HUES6 (cell line): ENCODE measurements at regions not wholly inside any gene's neighbourhood (a gene's known extent, or its start where the extent isn't known, plus 50 kb on each side); places are given as distances from the start of the nearest gene placed in this dataset.

ENCODE experiments used
- H3K27ac ChIP-seq: 2 replicates; pipeline ENCODE4 v1.7.0; 2013; ENCODE audit warnings: low read depth, mild to moderate bottlenecking, low read length, inconsistent platforms
- H3K27me3 ChIP-seq: 2 replicates; pipeline ENCODE4 v1.6.1; 2013; ENCODE audit warnings: low read length; ENCODE audit not compliant: control insufficient read depth, insufficient read depth
- H3K36me3 ChIP-seq: 2 replicates; pipeline ENCODE4 v1.6.1; 2013; ENCODE audit warnings: low read length; ENCODE audit not compliant: control insufficient read depth, insufficient read depth
- H3K4me1 ChIP-seq: 2 replicates; pipeline ENCODE4 v1.6.1; 2013; ENCODE audit warnings: low read length; ENCODE audit not compliant: control insufficient read depth, insufficient read depth
- H3K4me3 ChIP-seq: 2 replicates; pipeline ENCODE4 v1.5.1; 2013; ENCODE audit warnings: low read depth, low read length
- H3K9ac ChIP-seq: one replicate; pipeline ENCODE4 v1.6.1; 2013; ENCODE audit warnings: mild to moderate bottlenecking, low read length
- H3K9me3 ChIP-seq: 2 replicates; pipeline ENCODE4 v1.6.1; 2013; ENCODE audit warnings: low read depth, low read length; ENCODE audit not compliant: control insufficient read depth, insufficient read depth

DNA sequence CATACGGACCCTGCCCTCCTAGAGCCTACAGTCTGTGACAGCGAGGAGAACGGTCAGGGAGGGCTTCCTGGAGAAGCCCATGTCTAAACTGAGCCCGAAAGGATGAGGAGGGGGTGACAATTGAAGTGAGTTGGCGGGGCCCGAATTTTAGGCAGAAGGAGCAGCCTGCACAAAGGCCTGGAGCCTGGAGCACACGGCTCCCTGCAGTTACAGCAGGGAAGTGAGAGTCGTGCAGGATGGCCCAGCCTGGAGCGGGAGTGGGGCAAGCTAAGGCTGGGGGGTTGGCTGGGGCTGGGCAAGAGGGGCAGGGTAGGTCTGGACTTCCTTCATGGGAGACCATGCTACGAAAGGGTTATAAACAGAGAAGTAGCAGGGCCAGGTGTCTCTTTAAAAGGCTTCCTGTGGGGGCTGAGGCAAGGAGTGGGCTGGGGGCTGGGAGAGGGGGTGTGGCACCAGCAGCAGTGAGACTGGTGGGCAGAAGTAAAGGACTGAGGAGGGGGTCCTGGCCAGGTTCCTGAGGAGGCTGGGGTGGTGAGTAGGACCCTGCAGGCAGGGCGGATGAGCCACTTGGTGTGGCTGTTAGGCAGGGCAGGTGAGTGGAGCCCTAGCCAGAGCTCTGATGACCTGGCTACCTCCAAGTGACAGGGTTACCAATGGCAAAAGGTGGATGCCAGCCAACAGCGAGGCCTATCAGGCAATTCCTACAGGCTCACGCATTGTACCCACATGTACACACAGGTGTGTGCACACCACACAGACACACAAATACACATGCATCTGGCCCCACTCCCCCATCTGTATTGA is 119.2 kb downstream of the MRPL14 start:
- Histone ChIP-seq H3K36me3 (no peaks in the 10 kb centered on the region), H3K27me3 (peaks cover 21% of the 10 kb centered on the region; the same call in 1 of the 2 replicates), H3K4me3 (no peak overlapping the region), H3K27ac (no peak overlapping the region), H3K9me3 (no peaks in the 10 kb centered on the region), H3K9ac (no peak overlapping the region), H3K4me1 (peaks cover 49% of the 10 kb centered on the region)

DNA sequence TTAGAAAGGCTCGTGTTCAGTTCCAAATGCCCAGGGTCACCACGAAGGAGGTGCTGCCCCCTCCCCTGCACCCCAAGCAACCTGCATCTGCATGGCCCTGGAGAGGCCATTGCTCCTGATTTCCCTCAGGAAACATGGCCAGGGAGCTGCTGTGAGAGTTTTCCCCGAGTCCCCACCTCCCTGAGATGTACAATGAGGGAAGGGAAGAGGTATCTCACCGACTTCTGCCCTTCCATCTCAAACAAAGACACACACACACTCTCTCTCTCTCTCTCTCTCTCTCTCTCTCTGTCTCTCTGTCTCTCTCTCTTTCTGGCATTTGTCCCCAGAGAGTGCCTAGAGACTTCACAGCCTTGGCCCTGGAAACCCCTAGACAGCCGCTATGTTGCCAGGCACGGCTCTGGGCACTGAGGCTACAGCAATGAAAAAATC is 120.4 kb downstream of the MRPL14 start:
- H3K9ac ChIP-seq: no peak overlapping the region
- no peaks in the 10 kb centered on the region for H3K36me3 ChIP-seq
- H3K9me3 ChIP-seq: no peaks in the 10 kb centered on the region
- H3K27ac ChIP-seq: no peak overlapping the region
- H3K27me3 ChIP-seq: peaks cover 22% of the 10 kb centered on the region; the same call in 1 of the 2 replicates
- peaks cover 50% of the 10 kb centered on the region for H3K4me1 ChIP-seq
- no peak overlapping the region for H3K4me3 ChIP-seq

DNA sequence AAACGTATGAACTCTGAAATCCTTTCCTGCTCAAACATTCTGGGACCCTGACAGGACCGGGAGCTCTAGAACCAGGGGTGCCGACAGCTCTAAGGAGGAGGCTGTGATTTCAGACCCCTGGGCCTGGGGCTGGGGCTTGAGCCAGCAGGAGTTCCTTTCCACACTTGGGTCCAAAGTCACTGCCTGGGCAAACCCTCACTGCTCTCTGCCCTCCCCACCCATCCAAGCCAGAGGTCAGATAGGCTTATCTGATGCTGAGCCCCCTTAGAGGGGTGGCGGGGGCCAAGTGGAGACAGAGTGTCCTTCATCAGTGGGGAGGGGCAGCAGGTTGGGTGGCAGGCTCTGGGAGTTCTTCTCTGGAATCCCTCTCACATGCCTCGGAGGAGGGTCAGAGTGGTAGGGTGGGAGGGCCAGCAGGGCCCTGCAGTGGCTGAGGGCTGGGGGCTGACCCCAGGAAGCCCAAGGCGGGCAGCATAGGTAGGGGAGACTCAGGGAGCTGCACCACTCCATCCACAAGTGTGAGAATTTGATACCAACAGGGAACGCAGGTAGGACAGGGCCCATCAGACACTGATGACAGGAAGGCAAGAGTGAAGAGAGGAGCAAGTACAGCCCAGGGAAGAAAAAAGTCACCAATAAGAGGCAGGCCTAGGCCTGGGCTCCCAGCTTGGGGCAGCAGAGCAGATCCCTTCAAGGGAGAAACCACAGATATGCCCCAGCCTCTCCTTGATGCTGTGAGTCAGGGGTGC is 121.0 kb downstream of the MRPL14 start:
- Histone ChIP-seq H3K9ac (no peak overlapping the region), H3K27ac (no peak overlapping the region), H3K4me3 (no peak overlapping the region), H3K4me1 (peaks cover 55% of the 10 kb centered on the region), H3K27me3 (peaks cover 22% of the 10 kb centered on the region; the same call in 1 of the 2 replicates), H3K36me3 (no peaks in the 10 kb centered on the region), H3K9me3 (no peaks in the 10 kb centered on the region)

DNA sequence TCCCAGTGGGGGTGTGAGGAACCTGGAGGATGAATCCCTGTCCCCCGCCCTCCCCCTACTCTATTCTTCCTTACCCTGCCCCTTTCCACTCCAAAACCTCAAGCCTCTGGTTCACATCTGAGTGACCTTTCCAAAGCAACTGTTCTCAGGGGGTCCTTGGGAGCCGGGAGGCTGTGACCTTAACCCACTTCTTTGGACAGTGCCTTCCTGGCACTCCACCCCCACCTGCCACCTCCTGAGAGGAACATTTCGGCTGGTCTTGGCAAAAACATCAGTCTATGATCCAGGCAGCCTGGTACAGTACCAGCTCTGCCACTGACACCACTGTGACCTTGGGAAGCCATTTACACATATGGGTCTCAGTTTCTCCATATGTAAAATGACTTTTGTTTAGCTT is 121.7 kb downstream of the MRPL14 start:
- H3K27ac ChIP-seq: no peak overlapping the region
- H3K4me3 ChIP-seq: no peak overlapping the region
- peaks cover 22% of the 10 kb centered on the region; the same call in 1 of the 2 replicates for H3K27me3 ChIP-seq
- peaks cover 61% of the 10 kb centered on the region for H3K4me1 ChIP-seq
- H3K36me3 ChIP-seq: no peaks in the 10 kb centered on the region
- H3K9me3 ChIP-seq: no peaks in the 10 kb centered on the region
- H3K9ac ChIP-seq: no peak overlapping the region

DNA sequence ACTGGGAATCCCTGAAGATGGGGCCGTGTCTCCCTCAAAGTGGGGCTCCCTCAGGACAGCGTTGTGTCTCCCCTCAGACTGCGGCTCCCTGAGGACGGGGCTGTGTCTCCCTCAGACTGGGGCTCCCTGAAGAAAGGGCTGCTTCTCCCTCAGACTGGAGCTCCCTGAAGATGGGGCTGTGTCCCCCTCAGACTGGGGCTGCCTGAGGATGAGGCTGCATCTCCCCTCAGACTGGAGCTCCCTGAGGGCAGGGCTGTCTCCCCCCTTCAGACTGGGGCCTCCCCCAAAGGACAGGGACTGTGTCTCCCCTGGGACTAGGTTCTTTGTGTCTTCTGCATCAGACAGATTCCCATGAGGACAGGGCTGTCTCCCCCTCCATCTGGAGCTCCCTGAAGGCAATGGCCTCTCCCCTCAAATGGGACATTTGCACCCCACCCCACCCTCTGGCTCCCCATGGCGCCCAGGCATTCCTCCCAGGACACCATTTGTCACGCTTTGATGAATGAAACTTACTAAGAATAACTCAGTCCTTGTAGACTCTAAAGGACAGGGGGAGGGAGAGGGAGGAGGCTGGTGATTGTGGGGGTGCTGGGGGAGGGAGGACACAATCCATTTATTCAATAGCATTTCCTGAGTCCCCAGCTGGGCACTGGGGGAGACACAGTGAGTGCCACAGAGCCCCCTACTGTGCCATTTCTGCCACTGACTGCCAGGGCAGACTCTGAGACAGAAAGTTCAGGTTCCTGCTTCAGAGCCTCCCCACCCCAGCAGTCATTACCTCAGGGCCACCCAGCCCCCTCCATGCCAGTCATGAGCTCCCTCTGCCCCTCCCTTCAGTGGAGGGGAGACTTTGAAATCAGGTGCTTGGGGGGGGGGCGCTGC is 122.4 kb downstream of the MRPL14 start:
- H3K4me3 ChIP-seq: no peak overlapping the region
- no peaks in the 10 kb centered on the region for H3K36me3 ChIP-seq
- H3K4me1 ChIP-seq: peaks cover 67% of the 10 kb centered on the region
- H3K9me3 ChIP-seq: no peaks in the 10 kb centered on the region
- peak overlapping the region; percentile 29 for H3K9ac ChIP-seq
- H3K27ac ChIP-seq: no peak overlapping the region
- peaks cover 20% of the 10 kb centered on the region; the same call in 1 of the 2 replicates for H3K27me3 ChIP-seq

DNA sequence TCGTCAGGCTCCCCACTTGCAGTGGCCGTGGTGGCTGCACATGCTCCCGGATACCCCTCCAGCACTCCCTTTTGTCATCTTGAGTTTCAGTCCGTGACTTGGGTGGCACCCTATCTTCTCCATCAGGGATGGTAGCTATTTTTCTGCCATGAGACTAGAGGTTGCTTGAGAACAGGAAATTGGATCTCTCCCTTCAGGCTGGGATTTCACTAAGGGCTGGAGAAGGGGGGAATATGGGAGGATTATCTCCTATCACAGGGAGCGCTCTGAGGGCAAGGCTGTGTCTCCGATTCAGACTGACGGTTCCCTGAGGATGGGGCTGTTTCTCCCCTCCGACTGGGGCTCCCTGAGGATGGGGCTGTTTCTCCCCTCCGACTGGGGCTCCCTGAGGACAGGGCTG is 123.1 kb downstream of the MRPL14 start:
- no peak overlapping the region for H3K4me3 ChIP-seq
- peak overlapping the region; percentile 29 for H3K9ac ChIP-seq
- H3K27ac ChIP-seq: no peak overlapping the region
- no peaks in the 10 kb centered on the region for H3K36me3 ChIP-seq
- H3K4me1 ChIP-seq: peaks cover 70% of the 10 kb centered on the region
- peaks cover 19% of the 10 kb centered on the region; the same call in 1 of the 2 replicates for H3K27me3 ChIP-seq
- H3K9me3 ChIP-seq: no peaks in the 10 kb centered on the region

DNA sequence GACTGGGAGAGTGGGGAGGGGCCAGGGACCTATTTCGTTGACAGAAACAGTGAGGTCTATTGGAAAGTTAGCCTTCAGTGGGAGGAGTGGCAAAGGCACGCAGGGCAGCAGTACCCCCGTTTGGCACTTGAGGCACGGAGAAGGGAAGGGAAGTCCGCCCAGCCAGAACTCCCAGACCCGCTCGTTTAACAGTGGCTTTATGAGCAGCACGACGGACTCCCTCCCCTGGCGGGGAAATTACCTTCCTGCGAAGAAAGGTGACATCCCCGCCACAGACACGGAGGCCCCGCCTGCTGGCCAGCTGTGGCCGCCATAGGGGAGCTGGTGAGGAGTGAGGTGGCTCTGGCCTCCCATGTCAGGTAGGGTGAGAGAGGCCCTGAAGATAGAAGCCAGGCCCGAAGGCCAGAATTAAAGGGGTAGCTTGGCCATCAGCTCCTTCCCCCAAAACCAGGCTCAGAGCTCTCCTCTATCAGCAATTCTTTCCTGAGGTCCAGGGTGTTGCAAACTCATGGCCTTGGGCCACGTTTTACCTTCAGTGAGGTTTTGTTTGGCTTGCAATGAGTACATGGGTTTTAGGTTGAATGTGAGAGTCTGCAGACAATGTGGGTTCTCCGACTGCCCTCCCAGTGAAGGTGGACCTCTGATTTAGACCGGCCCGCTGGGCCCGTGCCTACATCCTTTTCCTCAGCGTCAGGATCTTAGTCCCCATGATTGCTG is 123.7 kb downstream of the MRPL14 start:
- H3K4me1 ChIP-seq: peaks cover 66% of the 10 kb centered on the region
- H3K36me3 ChIP-seq: no peaks in the 10 kb centered on the region
- peak overlapping the region; percentile 31 for H3K4me3 ChIP-seq
- peak overlapping the region; percentile 78 for H3K9ac ChIP-seq
- H3K27me3 ChIP-seq: peaks cover 19% of the 10 kb centered on the region; the same call in 1 of the 2 replicates
- H3K27ac ChIP-seq: peak overlapping the region; percentile 62; the same call in 1 of the 2 replicates
- no peaks in the 10 kb centered on the region for H3K9me3 ChIP-seq

DNA sequence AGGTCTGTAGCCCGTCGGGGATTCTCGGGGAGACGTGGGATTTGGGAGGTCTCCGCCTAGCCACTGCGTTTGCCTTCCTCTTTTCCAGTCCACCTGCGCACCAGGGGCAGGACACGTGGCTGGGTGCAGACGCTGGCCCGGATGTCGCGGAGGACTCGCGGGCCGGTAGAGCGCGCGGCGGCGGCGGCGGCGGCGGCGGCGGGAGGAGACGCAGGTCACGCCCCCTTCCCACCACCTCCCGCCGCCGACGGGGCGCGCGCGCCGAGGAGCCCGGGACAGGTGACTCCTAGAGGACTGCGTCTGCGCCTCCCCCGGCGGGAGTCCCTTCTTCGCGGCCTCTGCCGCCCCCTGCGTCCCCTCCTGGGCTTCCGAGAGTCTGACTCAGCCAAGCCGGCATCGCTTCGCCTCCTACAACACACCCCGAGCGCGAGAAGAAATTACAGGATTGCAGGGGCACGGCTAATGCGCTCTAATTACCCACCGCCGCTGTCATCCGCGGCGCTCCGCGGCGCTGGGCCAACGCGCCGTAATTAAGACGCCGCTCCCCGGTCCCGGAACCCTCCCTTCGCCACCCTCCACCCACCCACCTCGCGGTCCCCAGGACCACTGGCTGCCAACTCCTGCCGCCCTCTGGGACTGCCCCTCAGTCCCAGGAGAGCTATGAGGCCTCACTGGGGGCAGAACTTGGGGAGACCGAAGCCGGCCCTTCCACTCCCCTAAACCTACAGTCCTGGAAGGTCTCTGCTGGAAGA is 124.5 kb downstream of the MRPL14 start:
- Histone ChIP-seq H3K4me1 (peaks cover 60% of the 10 kb centered on the region), H3K4me3 (peak overlapping the region; percentile 31), H3K9me3 (no peaks in the 10 kb centered on the region), H3K36me3 (no peaks in the 10 kb centered on the region), H3K27me3 (peaks cover 19% of the 10 kb centered on the region; the same call in 1 of the 2 replicates), H3K27ac (peak overlapping the region; percentile 62; the same call in 1 of the 2 replicates), H3K9ac (peak overlapping the region; percentile 82)

DNA sequence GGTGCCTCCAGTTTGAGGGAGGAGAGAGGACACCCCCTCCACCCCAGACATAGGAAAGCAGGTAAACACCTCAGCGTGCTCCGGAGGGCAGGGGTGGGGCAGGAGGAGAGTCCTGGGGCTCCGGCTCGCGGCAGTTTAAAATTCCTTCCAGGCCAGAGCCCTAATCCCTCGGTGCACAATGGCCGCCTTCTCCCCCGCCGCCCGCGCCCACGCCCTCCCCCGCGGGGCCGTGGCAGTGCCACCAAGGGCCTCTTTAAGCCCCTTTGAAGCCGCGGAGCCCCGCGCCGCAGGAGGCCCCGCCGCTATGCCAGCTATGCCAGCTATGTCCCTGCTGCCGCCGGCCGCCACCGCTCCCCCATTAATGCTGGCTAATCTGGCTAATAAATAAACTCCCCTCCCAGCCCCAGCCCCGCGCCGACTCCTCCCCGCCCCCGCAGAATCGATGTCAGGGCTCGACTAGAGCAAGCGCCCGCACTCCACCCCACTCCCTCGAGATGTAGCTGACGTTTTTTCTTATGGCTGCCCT is 125.1 kb downstream of the MRPL14 start:
- peak overlapping the region; percentile 82 for H3K9ac ChIP-seq
- H3K27ac ChIP-seq: peak overlapping the region; percentile 62; the same call in 1 of the 2 replicates
- H3K9me3 ChIP-seq: no peaks in the 10 kb centered on the region
- peak overlapping the region; percentile 31 for H3K4me3 ChIP-seq
- H3K4me1 ChIP-seq: peaks cover 58% of the 10 kb centered on the region
- no peaks in the 10 kb centered on the region for H3K36me3 ChIP-seq
- H3K27me3 ChIP-seq: peaks cover 19% of the 10 kb centered on the region; the same call in 1 of the 2 replicates
